ENCODE measurements at regions not wholly inside any gene's neighbourhood (a gene's known extent, or its start where the extent isn't known, plus 50 kb on each side); places are given as distances from the start of the nearest gene placed in this dataset.

DNA sequence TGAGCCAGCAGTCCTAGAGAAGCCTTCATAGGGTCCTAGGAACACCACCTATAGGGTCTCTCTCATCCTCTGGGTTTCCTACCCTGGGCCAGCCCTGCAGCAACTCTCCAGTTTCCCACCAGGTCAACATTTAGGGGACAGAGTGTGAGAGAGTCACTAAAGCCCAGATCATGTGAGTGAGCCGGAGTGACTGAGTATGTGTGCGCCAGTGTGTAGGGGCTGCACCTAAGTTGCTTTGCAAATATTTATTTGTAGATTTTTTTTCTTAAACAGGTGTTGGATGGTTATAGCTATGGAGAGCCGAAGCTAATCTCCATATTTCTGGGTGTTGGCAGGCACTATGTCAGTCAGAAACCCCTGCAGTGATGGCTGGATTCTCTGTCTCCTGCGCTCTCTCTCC is 232.5 kb upstream of the NCAM1 start:
- no peaks in the 10 kb centered on the region for H3K4me1 ChIP-seq (ENCODE audit: control insufficient read depth in 3 of 3, insufficient read depth in 2 of 3, low read depth in 1 of 3, low read length in 2 of 3)

DNA sequence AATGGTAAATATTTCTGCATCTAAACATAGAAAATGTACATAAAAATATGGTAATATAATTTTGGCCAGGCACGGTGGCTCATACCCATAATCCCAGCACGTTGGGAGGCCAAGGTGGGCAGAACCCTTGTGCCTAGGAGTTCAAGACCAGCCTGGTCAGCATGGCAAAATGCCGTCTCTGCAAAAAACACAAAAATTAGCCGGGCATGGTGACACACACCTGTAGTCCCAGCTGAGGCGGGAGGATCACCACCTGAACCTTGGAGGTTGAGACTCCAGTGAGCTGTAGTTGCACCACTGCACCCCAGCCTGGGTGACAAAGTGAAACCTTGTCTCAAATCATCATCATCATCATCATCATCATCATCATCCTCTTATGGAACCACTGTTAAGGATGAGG is 230.6 kb upstream of the NCAM1 start:
- no peaks in the 10 kb centered on the region for H3K4me1 ChIP-seq (ENCODE audit: control insufficient read depth in 3 of 3, insufficient read depth in 2 of 3, low read depth in 1 of 3, low read length in 2 of 3)
- DNase-seq (no peak), FAIRE-seq (no peak)
- H3K36me3 ChIP-seq (ENCODE audit: control insufficient read depth in 3 of 3, insufficient read depth in 2 of 3, low read depth in 1 of 3, low read length in 3 of 3): no peaks in the 10 kb centered on the region
- WGBS, 3 donors: 41 to 59% (median 50%) methylated on average over 5 of the region's 5 CpGs
- no peaks in the 10 kb centered on the region for H3K9me3 ChIP-seq (ENCODE audit: control insufficient read depth in 2 of 2, insufficient read depth in 1 of 2, low read depth in 1 of 2, low read length in 1 of 2)
- H3K4me3 ChIP-seq (ENCODE audit: low read depth in 1 of 3, low read length in 3 of 3): no peak overlapping the region
- H3K27ac ChIP-seq (ENCODE audit: low read depth in 1 of 3, low read length in 2 of 3): no peak overlapping the region
- peaks cover 0 to 3% (median under 1%) of the 10 kb centered on the region in 3 donors for H3K27me3 ChIP-seq (ENCODE audit: control insufficient read depth in 3 of 3, insufficient read depth in 3 of 3, low read length in 3 of 3)

More for the DNA sequence above, 232.5 kb upstream of the NCAM1 start:
- DNase-seq (no peak), FAIRE-seq (no peak)
- H3K4me3 ChIP-seq (ENCODE audit: low read depth in 1 of 3, low read length in 3 of 3): no peak overlapping the region
- no peaks in the 10 kb centered on the region for H3K36me3 ChIP-seq (ENCODE audit: control insufficient read depth in 3 of 3, insufficient read depth in 2 of 3, low read depth in 1 of 3, low read length in 3 of 3)
- H3K27ac ChIP-seq (ENCODE audit: low read depth in 1 of 3, low read length in 2 of 3): no peak overlapping the region
- no peaks in the 10 kb centered on the region for H3K9me3 ChIP-seq (ENCODE audit: control insufficient read depth in 2 of 2, insufficient read depth in 1 of 2, low read depth in 1 of 2, low read length in 1 of 2)
- 71 to 84% (median 79%) methylated on average over 4 of the region's 4 CpGs for WGBS, 3 donors
- peaks cover 0 to 3% (median 3%) of the 10 kb centered on the region in 3 donors for H3K27me3 ChIP-seq (ENCODE audit: control insufficient read depth in 3 of 3, insufficient read depth in 3 of 3, low read length in 3 of 3)

DNA sequence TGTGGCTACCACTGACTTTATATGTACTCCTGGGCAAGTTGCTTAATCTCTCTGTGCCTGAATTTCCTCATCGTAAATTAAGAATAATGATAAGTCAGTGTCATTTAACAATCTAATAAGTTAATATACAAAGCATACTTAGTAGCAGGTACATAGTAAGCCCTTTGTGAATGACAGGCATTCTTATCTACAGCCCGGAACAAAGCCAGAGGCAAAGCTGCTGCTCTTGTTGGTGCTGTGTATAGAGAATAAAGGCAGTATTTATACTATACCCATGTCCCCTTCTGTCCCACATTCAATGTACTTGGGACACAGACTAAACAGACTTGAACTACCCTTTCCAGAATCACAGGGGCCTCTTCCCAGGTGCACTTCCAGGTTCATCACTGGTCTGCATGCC is 229.7 kb upstream of the NCAM1 start:
- no peaks in the 10 kb centered on the region for H3K9me3 ChIP-seq (ENCODE audit: control insufficient read depth in 2 of 2, insufficient read depth in 1 of 2, low read depth in 1 of 2, low read length in 1 of 2)
- no peak overlapping the region for H3K27ac ChIP-seq (ENCODE audit: low read depth in 1 of 3, low read length in 2 of 3)
- WGBS, 3 donors: 11 to 57% (median 31%) methylated on average over 2 of the region's 2 CpGs
- no peaks in the 10 kb centered on the region for H3K36me3 ChIP-seq (ENCODE audit: control insufficient read depth in 3 of 3, insufficient read depth in 2 of 3, low read depth in 1 of 3, low read length in 3 of 3)
- peaks cover 0 to 3% (median 0%) of the 10 kb centered on the region in 3 donors for H3K27me3 ChIP-seq (ENCODE audit: control insufficient read depth in 3 of 3, insufficient read depth in 3 of 3, low read length in 3 of 3)
- no peaks in the 10 kb centered on the region for H3K4me1 ChIP-seq (ENCODE audit: control insufficient read depth in 3 of 3, insufficient read depth in 2 of 3, low read depth in 1 of 3, low read length in 2 of 3)
- no peak for FAIRE-seq
- DNase-seq: no peak
- no peak overlapping the region for H3K4me3 ChIP-seq (ENCODE audit: low read depth in 1 of 3, low read length in 3 of 3)

DNA sequence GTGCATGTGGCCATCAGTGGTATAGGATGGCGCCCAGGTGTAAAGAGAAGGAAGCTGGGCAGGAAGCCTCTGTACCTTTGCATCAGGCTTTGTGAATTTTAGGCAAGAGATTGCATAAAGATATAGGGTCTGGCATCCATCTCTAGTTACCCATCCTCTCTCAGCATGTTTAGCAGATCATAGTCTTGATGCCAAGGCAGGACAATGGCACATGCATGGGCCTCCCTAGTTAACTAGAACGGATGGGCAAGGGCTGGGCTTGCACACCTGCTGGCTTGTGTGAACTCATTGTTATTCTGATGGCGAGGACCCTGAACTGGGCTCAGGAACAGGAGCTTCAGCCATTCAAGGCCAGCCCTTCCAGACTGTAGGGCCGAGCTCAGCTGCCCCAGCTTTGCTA is 229.2 kb upstream of the NCAM1 start:
- no peak overlapping the region for H3K4me3 ChIP-seq (ENCODE audit: low read depth in 1 of 3, low read length in 3 of 3)
- no peak overlapping the region for H3K27ac ChIP-seq (ENCODE audit: low read depth in 1 of 3, low read length in 2 of 3)
- DNase-seq: no peak
- H3K4me1 ChIP-seq (ENCODE audit: control insufficient read depth in 3 of 3, insufficient read depth in 2 of 3, low read depth in 1 of 3, low read length in 2 of 3): no peaks in the 10 kb centered on the region
- peaks cover 0 to 3% (median 0%) of the 10 kb centered on the region in 3 donors for H3K27me3 ChIP-seq (ENCODE audit: control insufficient read depth in 3 of 3, insufficient read depth in 3 of 3, low read length in 3 of 3)
- FAIRE-seq: no peak
- H3K9me3 ChIP-seq (ENCODE audit: control insufficient read depth in 2 of 2, insufficient read depth in 1 of 2, low read depth in 1 of 2, low read length in 1 of 2): no peaks in the 10 kb centered on the region
- WGBS, 3 donors: 58 to 72% (median 61%) methylated on average over 4 of the region's 4 CpGs
- H3K36me3 ChIP-seq (ENCODE audit: control insufficient read depth in 3 of 3, insufficient read depth in 2 of 3, low read depth in 1 of 3, low read length in 3 of 3): no peaks in the 10 kb centered on the region

DNA sequence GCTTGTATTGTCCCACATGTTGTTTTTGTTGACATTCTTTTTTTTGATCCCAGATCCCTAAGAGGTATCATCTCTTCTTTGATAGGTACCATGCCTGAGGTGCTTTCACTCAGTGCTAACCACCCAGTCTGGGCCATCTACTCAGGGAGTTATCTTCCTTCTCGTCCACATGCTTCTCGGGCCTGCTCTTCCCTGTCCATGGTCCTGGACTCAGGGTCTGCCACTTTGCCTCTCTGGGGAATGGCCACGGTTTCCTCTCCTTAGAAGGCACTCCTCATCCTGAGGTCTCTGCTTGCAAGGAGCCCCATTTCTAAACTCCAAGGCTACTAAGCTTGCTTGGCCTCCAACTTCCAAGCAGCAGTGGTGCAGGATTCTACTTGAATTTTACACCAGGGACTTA is 227.0 kb upstream of the NCAM1 start:
- WGBS, 3 donors: 2 to 5% (median 3%) methylated on average over 3 of the region's 3 CpGs
- DNase-seq: peak; percentile 7 to 42

DNA sequence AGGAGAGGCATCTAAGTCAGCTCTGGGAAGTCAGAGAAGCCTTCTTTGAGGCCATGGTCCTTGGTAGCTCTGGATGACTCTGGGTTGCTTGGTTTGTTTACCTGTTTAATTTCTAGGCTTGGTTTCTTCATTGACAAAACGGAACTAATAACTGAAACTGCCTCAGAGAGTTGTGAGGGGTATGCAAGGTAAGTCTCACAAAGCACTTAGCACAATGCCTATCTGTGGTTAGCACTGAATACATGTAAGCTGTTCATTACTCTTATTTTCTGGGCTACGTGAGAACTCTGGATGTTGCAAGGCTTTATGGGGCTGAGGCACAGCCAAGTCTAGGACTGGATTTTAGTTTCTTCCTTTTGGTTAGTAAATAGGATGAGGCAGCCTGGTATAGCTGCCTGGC is 225.8 kb upstream of the NCAM1 start:
- no peaks in the 10 kb centered on the region for H3K9me3 ChIP-seq (ENCODE audit: control insufficient read depth in 2 of 2, insufficient read depth in 1 of 2, low read depth in 1 of 2, low read length in 1 of 2)
- H3K36me3 ChIP-seq (ENCODE audit: control insufficient read depth in 3 of 3, insufficient read depth in 2 of 3, low read depth in 1 of 3, low read length in 3 of 3): no peaks in the 10 kb centered on the region
- WGBS, 3 donors: 65 to 75% (median 66%) methylated on average over 2 of the region's 2 CpGs
- H3K4me3 ChIP-seq (ENCODE audit: low read depth in 1 of 3, low read length in 3 of 3): no peak overlapping the region
- H3K4me1 ChIP-seq (ENCODE audit: control insufficient read depth in 3 of 3, insufficient read depth in 2 of 3, low read depth in 1 of 3, low read length in 2 of 3): no peaks in the 10 kb centered on the region
- H3K27me3 ChIP-seq (ENCODE audit: control insufficient read depth in 3 of 3, insufficient read depth in 3 of 3, low read length in 3 of 3): no peaks in the 10 kb centered on the region
- no peak overlapping the region for H3K27ac ChIP-seq (ENCODE audit: low read depth in 1 of 3, low read length in 2 of 3)
- no peak for DNase-seq
- no peak for FAIRE-seq

More for the DNA sequence above, 227.0 kb upstream of the NCAM1 start:
- no peak for FAIRE-seq
- H3K9me3 ChIP-seq (ENCODE audit: control insufficient read depth in 2 of 2, insufficient read depth in 1 of 2, low read depth in 1 of 2, low read length in 1 of 2): no peaks in the 10 kb centered on the region
- no peak overlapping the region for H3K4me3 ChIP-seq (ENCODE audit: low read depth in 1 of 3, low read length in 3 of 3)
- H3K4me1 ChIP-seq (ENCODE audit: control insufficient read depth in 3 of 3, insufficient read depth in 2 of 3, low read depth in 1 of 3, low read length in 2 of 3): no peaks in the 10 kb centered on the region
- H3K27ac ChIP-seq (ENCODE audit: low read depth in 1 of 3, low read length in 2 of 3): no peak overlapping the region
- H3K36me3 ChIP-seq (ENCODE audit: control insufficient read depth in 3 of 3, insufficient read depth in 2 of 3, low read depth in 1 of 3, low read length in 3 of 3): no peaks in the 10 kb centered on the region
- H3K27me3 ChIP-seq (ENCODE audit: control insufficient read depth in 3 of 3, insufficient read depth in 3 of 3, low read length in 3 of 3): no peaks in the 10 kb centered on the region

DNA sequence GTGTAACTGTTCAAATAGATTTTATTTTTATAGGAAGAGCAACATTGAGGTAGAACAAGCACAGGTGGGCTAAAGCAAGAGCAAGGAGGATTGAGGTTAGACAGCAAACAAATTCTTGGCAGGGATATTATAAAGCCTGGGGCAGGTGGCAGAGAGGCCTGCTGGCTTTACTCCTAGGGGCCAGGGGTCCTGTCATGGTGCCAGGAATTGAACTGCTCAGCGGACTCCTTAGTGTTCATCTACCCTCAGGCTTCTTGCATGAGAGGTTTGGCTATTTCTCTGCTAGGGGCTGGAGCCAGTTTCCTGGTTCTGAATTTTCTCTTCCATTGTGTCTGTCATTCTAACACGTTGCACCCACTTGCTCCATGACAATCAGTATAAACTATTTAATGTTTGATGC is 217.2 kb upstream of the NCAM1 start:
- Histone ChIP-seq H3K9me3 (ENCODE audit: control insufficient read depth in 2 of 2, insufficient read depth in 1 of 2, low read depth in 1 of 2, low read length in 1 of 2) (no peaks in the 10 kb centered on the region), H3K36me3 (ENCODE audit: control insufficient read depth in 3 of 3, insufficient read depth in 2 of 3, low read depth in 1 of 3, low read length in 3 of 3) (no peaks in the 10 kb centered on the region), H3K27ac (ENCODE audit: low read depth in 1 of 3, low read length in 2 of 3) (no peak overlapping the region), H3K4me1 (ENCODE audit: control insufficient read depth in 3 of 3, insufficient read depth in 2 of 3, low read depth in 1 of 3, low read length in 2 of 3) (no peaks in the 10 kb centered on the region), H3K4me3 (ENCODE audit: low read depth in 1 of 3, low read length in 3 of 3) (no peak overlapping the region), H3K27me3 (ENCODE audit: control insufficient read depth in 3 of 3, insufficient read depth in 3 of 3, low read length in 3 of 3) (no peaks in the 10 kb centered on the region)
- DNase-seq (no peak), FAIRE-seq (no peak)
- WGBS, 3 donors: 40 to 51% (median 47%) methylated on average over 2 of the region's 2 CpGs

DNA sequence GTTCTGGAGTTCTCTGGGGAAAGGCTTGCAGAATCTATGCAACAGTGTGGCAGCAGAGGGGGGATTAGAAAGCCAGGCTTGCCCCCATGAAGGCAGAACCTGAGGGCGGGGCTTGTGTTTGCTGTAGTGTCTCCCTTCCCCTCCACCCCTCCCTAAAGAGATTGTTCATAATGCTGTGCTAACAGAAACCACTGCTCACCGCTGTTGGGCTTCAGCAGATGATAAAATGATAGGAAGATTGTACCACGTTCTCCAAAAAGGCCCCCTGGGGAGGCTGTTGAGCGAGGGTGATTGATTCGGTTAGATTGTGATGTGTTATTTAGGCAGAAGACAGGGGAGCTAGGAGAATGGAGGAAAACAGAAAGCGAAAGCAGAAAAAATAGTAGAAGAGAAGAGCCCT is 215.2 kb upstream of the NCAM1 start:
- H3K4me3 ChIP-seq (ENCODE audit: low read depth in 1 of 3, low read length in 3 of 3): no peak overlapping the region
- H3K36me3 ChIP-seq (ENCODE audit: control insufficient read depth in 3 of 3, insufficient read depth in 2 of 3, low read depth in 1 of 3, low read length in 3 of 3): no peaks in the 10 kb centered on the region
- H3K4me1 ChIP-seq (ENCODE audit: control insufficient read depth in 3 of 3, insufficient read depth in 2 of 3, low read depth in 1 of 3, low read length in 2 of 3): no peaks in the 10 kb centered on the region
- H3K27ac ChIP-seq (ENCODE audit: low read depth in 1 of 3, low read length in 2 of 3): no peak overlapping the region
- H3K9me3 ChIP-seq (ENCODE audit: control insufficient read depth in 2 of 2, insufficient read depth in 1 of 2, low read depth in 1 of 2, low read length in 1 of 2): no peaks in the 10 kb centered on the region
- DNase-seq (no peak), FAIRE-seq (no peak)
- WGBS, 3 donors: 41 to 61% (median 61%) methylated on average over 6 of the region's 6 CpGs
- H3K27me3 ChIP-seq (ENCODE audit: control insufficient read depth in 3 of 3, insufficient read depth in 3 of 3, low read length in 3 of 3): no peaks in the 10 kb centered on the region

DNA sequence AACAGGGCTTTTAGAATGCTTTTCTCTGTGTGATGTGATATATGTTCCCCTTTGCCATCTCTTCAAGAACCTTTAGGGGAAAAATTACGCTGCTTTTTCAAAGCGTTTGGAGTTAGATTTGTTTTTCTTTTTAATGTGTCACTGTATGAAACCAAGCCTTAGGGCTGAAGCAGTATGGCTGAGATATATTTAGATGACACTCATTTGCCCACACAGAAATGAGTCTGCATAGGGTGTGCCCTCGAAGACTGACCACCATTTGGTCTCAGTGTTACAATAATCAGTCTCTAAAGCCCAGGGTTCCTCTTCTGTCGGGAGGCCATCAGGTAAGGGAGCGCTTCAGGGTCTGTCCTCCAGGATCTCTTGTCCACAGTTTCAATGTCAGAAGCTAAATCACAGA is 213.0 kb upstream of the NCAM1 start:
- no peak for DNase-seq
- no peak for FAIRE-seq
- WGBS, 3 donors: 76 to 79% (median 78%) methylated on average over 5 of the region's 5 CpGs
- H3K36me3 ChIP-seq (ENCODE audit: control insufficient read depth in 3 of 3, insufficient read depth in 2 of 3, low read depth in 1 of 3, low read length in 3 of 3): no peaks in the 10 kb centered on the region
- H3K4me3 ChIP-seq (ENCODE audit: low read depth in 1 of 3, low read length in 3 of 3): no peak overlapping the region
- no peaks in the 10 kb centered on the region for H3K9me3 ChIP-seq (ENCODE audit: control insufficient read depth in 2 of 2, insufficient read depth in 1 of 2, low read depth in 1 of 2, low read length in 1 of 2)
- H3K4me1 ChIP-seq (ENCODE audit: control insufficient read depth in 3 of 3, insufficient read depth in 2 of 3, low read depth in 1 of 3, low read length in 2 of 3): no peaks in the 10 kb centered on the region
- no peak overlapping the region for H3K27ac ChIP-seq (ENCODE audit: low read depth in 1 of 3, low read length in 2 of 3)
- no peaks in the 10 kb centered on the region for H3K27me3 ChIP-seq (ENCODE audit: control insufficient read depth in 3 of 3, insufficient read depth in 3 of 3, low read length in 3 of 3)
